Transverse colon (tissue), 4 donors: ENCODE measurements at regions not wholly inside any gene's neighbourhood (a gene's known extent, or its start where the extent isn't known, plus 50 kb on each side); places are given as distances from the start of the nearest gene placed in this dataset.

Experiments
- DNase-seq: peaks from one replicate; pipeline ENCODE4 v3.0.0-alpha.2; 2019
- H3K27ac ChIP-seq, 4 donors: fragments of 200-600 bp; sonication (generic); 2 replicates each; pipeline ENCODE4 v1.5.1; 2016 to 2018; ENCODE audit warnings: inconsistent platforms in 4 of 4
- H3K27me3 ChIP-seq: fragments of 200-600 bp; sonication (generic); 2 replicates; pipeline ENCODE4 v1.5.1; 2017; ENCODE audit warnings: inconsistent platforms
- H3K36me3 ChIP-seq, 4 donors: fragments of 200-600 bp; sonication (generic); 2 replicates each; pipeline ENCODE4 v1.5.1; 2017 to 2019; ENCODE audit warnings: inconsistent platforms in 4 of 4
- H3K4me1 ChIP-seq, 4 donors: fragments of 200-600 bp; sonication (generic); 2 replicates each; pipeline ENCODE4 v1.5.1; 2017 to 2020; ENCODE audit warnings: inconsistent platforms in 4 of 4
- H3K4me3 ChIP-seq, 4 donors: fragments of 200-600 bp; sonication (generic); 1 replicate in 1 of 4; 2 replicates in 3 of 4; pipeline versions ENCODE4 v1.5.1 to v1.6.1; 2017 to 2019; ENCODE audit warnings: inconsistent platforms in 4 of 4
- H3K9me3 ChIP-seq, 2 donors: fragments of 200-600 bp; sonication (generic); 2 replicates each; pipeline ENCODE4 v1.5.1; 2017 to 2019; ENCODE audit warnings: inconsistent platforms in 2 of 2
- EP300 ChIP-seq: sonication (generic); formaldehyde crosslinking; IDR thresholded peaks from one replicate; pipeline ENCODE4 v1.6.1; 2017; ENCODE audit warnings: antibody characterized with exemption, low read depth
- POLR2A ChIP-seq: fragments of 450-650 bp; IDR thresholded peaks from one replicate; pipeline ENCODE4 v1.6.1; 2016; ENCODE audit warnings: antibody characterized with exemption, mild to moderate bottlenecking, moderate library complexity
- POLR2AphosphoS5 ChIP-seq, 3 donors: sonication (generic); formaldehyde crosslinking; IDR thresholded peaks; one replicate each; pipeline ENCODE4 v1.6.1; 2016; ENCODE audit warnings: antibody characterized with exemption in 3 of 3
- WGBS, 2 donors: methylation state at CpG; one replicate each; pipeline ENCODE4 v1.1.5; 2018; ENCODE audit warnings: low coverage in 1 of 2; 5-methylcytosine and 5-hydroxymethylcytosine counted together
- in situ Hi-C, 4 donors: fragments of 200-750 bp; cut with MboI; loops; one replicate each; pipeline versions ENCODE4 v1.15.0 to v1.15.1; 2017; ENCODE audit warnings: low sequenced_read_pairs in 3 of 4, low pct_ligation_motif_present in 1 of 4, low pct_unique_long_range_greater_than_20kb in 1 of 4
- intact Hi-C: fragments of 100-400 bp; cut with DNase I; formaldehyde crosslinking; loops from one replicate; pipeline ENCODE4 v1.15.1; 2023; ENCODE audit warnings: low total_unique reads
- TF ChIP-seq, protein P1 (sequence below), 5 experiments: fragments of 200-600 bp in 3 of 5; fragments of 450-650 bp in 2 of 5; sonication (generic) in 3 of 5; IDR thresholded peaks; 1 replicate in 2 of 5; 2 replicates in 3 of 5; pipeline ENCODE4 v1.5.1; 2016 to 2017; ENCODE audit warnings: antibody characterized with exemption in 5 of 5, inconsistent platforms in 3 of 5, mild to moderate bottlenecking in 2 of 5, moderate library complexity in 1 of 5

DNA sequence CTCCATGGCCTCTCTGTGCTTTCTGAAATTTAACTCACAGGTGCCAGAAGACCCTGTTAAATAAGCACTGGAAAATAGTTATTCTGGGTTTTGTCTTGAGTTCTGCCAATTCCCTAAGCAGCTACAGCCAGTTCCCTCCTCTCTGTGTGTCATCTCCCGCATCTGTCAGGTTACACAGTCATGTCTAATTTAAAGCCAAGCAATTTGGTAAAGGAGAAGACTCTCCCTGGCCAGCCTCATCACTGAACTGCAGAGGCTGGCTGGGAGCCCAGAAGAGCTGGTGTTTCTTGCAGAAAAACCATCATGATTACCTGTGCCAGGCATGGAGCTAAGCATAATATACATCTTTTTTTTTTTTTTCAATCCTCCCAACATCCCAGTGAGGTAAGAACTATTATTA, 141.3 kb upstream of the ZNF366 start:
- DNase-seq, result no peak
- intact Hi-C loops, result no loop called here

DNA sequence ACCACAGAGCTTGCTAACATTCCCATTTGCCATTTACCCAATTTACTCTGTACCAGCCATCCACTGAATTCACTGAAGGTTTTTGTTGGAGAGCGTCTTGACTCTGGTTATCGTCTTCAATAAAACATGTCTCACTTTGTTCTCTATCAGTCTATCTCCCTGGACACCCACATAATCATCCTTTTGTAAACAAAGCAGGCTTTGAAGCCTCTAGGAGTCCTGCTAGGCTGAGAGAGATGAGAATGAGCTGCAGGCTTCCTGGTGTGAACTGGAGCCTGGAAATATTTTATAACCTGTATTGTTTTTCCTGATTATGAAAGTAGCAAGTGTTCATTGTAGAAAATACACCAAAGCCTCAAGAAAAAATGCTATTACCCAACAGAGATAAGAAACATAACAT, 140.6 kb upstream of the ZNF366 start:
- Histone ChIP-seq H3K36me3 (no peaks in the 10 kb centered on the region), H3K27me3 (no peaks in the 10 kb centered on the region), H3K4me3 (no peak overlapping the region), H3K27ac (peak overlapping the region in 3 of 4 donors; percentile 30 to 65 (median 43)), H3K9me3 (no peaks in the 10 kb centered on the region), H3K4me1 (peaks cover 0 to 4% (median 0%) of the 10 kb centered on the region in 4 donors)
- 28 to 38% methylated on average over 2 of the region's 2 CpGs for WGBS, 2 donors
- intact Hi-C loops (no loop called here), in situ Hi-C loops (no loop called here)
- no peak for DNase-seq
- TF ChIP-seq POLR2A, result no peak
- peak in 1 of 3 donors; percentile 26 for TF ChIP-seq POLR2AphosphoS5 (IDR thresholded peaks at IDR 0.05)
- TF ChIP-seq, protein P1, sequence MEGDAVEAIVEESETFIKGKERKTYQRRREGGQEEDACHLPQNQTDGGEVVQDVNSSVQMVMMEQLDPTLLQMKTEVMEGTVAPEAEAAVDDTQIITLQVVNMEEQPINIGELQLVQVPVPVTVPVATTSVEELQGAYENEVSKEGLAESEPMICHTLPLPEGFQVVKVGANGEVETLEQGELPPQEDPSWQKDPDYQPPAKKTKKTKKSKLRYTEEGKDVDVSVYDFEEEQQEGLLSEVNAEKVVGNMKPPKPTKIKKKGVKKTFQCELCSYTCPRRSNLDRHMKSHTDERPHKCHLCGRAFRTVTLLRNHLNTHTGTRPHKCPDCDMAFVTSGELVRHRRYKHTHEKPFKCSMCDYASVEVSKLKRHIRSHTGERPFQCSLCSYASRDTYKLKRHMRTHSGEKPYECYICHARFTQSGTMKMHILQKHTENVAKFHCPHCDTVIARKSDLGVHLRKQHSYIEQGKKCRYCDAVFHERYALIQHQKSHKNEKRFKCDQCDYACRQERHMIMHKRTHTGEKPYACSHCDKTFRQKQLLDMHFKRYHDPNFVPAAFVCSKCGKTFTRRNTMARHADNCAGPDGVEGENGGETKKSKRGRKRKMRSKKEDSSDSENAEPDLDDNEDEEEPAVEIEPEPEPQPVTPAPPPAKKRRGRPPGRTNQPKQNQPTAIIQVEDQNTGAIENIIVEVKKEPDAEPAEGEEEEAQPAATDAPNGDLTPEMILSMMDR (IDR thresholded peaks at IDR 0.05), result no peak

More for the DNA sequence above, 141.3 kb upstream of the ZNF366 start:
- H3K4me1 ChIP-seq, result peaks cover 0 to 4% (median 0%) of the 10 kb centered on the region in 4 donors
- no peak overlapping the region for H3K4me3 ChIP-seq
- TF ChIP-seq POLR2AphosphoS5 (IDR thresholded peaks at IDR 0.05), result peak; percentile 8 to 31 (median 25)
- TF ChIP-seq, protein P1 (IDR thresholded peaks at IDR 0.05), result no peak
- H3K27ac ChIP-seq, result peak overlapping the region in 3 of 4 donors; percentile 30 to 65 (median 43)
- 95% methylated on average over 1 of the region's 1 CpG; no CpG with 5 or more reads in 1 of the 2 donors for WGBS, 2 donors
- in situ Hi-C loops, result no loop called here
- no peaks in the 10 kb centered on the region for H3K36me3 ChIP-seq
- H3K27me3 ChIP-seq, result no peaks in the 10 kb centered on the region
- no peaks in the 10 kb centered on the region for H3K9me3 ChIP-seq

DNA sequence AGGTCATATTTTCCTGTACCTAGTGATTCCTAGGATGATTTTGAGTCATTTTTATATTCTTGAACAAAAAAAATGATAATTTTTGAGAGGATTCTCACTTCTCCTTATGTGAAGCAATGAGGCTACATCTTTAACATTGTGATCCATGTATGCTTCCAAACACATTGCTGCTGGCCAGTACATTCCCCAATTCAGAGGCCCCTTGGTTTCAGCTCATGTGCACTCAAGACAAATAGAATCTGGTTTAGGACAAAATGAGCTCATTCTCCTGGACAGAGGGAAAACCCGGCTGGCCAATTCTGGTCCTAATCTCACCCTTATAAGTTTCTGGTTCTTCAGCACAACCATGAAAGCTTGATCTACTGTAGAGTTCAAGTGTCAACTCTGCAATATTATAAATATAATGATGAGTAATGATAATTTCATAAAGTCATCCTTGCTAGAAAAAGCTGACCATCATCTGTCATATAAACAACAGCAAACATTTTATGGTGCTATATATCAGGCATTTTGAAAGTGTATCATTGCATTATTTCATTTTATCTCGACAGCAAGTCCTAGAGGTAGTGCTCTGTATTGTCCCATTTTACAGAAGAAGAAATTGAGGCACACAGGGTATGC, 139.1 kb upstream of the ZNF366 start:
- intact Hi-C loops, result no loop called here
- no peaks in the 10 kb centered on the region for H3K27me3 ChIP-seq

DNA sequence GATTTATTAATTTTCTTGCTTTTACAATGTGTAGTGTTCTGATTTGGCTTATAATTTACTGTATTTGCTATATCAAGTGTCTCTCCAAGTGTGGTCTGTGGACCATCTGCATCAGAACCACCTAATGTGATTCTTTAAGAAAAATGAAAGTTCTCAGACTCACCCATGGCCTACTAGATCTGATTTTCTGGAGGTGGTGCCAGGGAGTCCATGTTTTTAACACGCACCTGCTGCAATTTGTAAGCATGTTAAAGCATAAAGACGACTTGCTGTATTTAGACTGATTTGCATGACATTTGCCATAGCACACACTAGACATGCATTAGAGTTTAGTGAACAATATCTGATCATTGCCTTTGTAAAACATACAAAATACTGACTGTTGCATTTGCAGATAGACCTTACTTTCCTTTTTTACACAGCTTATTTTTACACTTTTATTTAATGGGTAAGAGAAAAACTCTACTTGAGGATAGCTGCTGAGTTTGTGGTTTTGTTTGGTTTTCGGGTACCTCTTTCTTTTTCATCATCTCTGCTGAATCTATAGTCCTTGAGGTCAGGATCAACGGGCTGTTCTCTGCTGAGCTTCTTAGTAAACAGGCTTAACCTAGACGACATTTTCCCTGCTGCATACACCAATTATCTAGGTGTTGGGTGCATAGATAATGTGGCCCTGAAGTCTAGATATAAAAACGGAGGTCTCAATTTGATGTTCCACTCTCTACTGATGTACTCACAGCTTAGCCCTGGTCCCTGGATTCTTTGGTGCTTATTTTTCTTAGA, 138.0 kb upstream of the ZNF366 start:
- no peak for DNase-seq
- no peak for TF ChIP-seq POLR2A
- no peak for TF ChIP-seq EP300
- TF ChIP-seq, protein P1 (IDR thresholded peaks at IDR 0.05), result no peak
- no peak for TF ChIP-seq POLR2AphosphoS5 (IDR thresholded peaks at IDR 0.05)
- intact Hi-C loops, result no loop called here
- peaks cover 0 to 10% (median 0%) of the 10 kb centered on the region in 4 donors for H3K4me1 ChIP-seq
- H3K4me3 ChIP-seq, result no peak overlapping the region
- no peaks in the 10 kb centered on the region for H3K27me3 ChIP-seq
- H3K9me3 ChIP-seq, result no peaks in the 10 kb centered on the region
- in situ Hi-C loops, result no loop called here
- no peaks in the 10 kb centered on the region for H3K36me3 ChIP-seq
- 65 to 68% methylated on average over 6 of the region's 6 CpGs for WGBS, 2 donors
- H3K27ac ChIP-seq, result no peak overlapping the region

More for the DNA sequence above, 139.1 kb upstream of the ZNF366 start:
- peaks cover 0 to 4% (median 0%) of the 10 kb centered on the region in 4 donors for H3K4me1 ChIP-seq
- 76% methylated on average over 2 of the region's 2 CpGs; no CpG with 5 or more reads in 1 of the 2 donors for WGBS, 2 donors
- DNase-seq, result no peak
- TF ChIP-seq EP300 (no peak), POLR2A (no peak), POLR2AphosphoS5 (IDR thresholded peaks at IDR 0.05) (no peak)
- TF ChIP-seq, protein P1 (IDR thresholded peaks at IDR 0.05), result no peak
- in situ Hi-C loops, result no loop called here
- H3K36me3 ChIP-seq, result no peaks in the 10 kb centered on the region
- H3K9me3 ChIP-seq, result no peaks in the 10 kb centered on the region
- no peak overlapping the region for H3K4me3 ChIP-seq
- H3K27ac ChIP-seq, result no peak overlapping the region
